T-helper 2 cell treated with Interferon-gamma antibody and Interleukin-4, amounts not matched to agents 5 μg/mL and 100 μg/mL, for 36 hours (primary cell): ENCODE measurements at regions not wholly inside any gene's neighbourhood (a gene's known extent, or its start where the extent isn't known, plus 50 kb on each side); places are given as distances from the start of the nearest gene placed in this dataset.

ENCODE experiments used
- DNase-seq: peaks from one replicate; pipeline ENCODE4 v3.0.0; 2021; ENCODE audit warnings: low spot score
- H3K27ac Mint-ChIP-seq: one replicate; pipeline ENCODE4 v1.8.0; 2021; ENCODE audit warnings: mild to moderate bottlenecking, mixed read lengths
- H3K27me3 Mint-ChIP-seq: one replicate; pipeline ENCODE4 v1.8.0; 2021; ENCODE audit warnings: low read depth, mixed read lengths
- H3K36me3 Mint-ChIP-seq: one replicate; pipeline ENCODE4 v1.8.0; 2021; ENCODE audit warnings: low read depth, mixed read lengths
- H3K4me1 Mint-ChIP-seq: one replicate; pipeline ENCODE4 v1.8.0; 2021; ENCODE audit warnings: low read depth, mixed read lengths
- H3K4me3 Mint-ChIP-seq: one replicate; pipeline ENCODE4 v1.8.0; 2022; ENCODE audit warnings: mild to moderate bottlenecking, moderate library complexity, mixed read lengths
- H3K9me3 Mint-ChIP-seq: one replicate; pipeline ENCODE4 v1.8.0; 2021; ENCODE audit warnings: mixed read lengths

GRCh38 chr2:2410987-2411386 is 79.9 kb upstream of the MYT1L start:
- H3K36me3 Mint-ChIP-seq, result no peaks in the 10 kb centered on the region
- no peak overlapping the region for H3K4me3 Mint-ChIP-seq
- H3K4me1 Mint-ChIP-seq, result no peaks in the 10 kb centered on the region
- no peaks in the 10 kb centered on the region for H3K27me3 Mint-ChIP-seq
- DNase-seq, result no peak
- H3K27ac Mint-ChIP-seq, result no peak overlapping the region
- no peaks in the 10 kb centered on the region for H3K9me3 Mint-ChIP-seq

DNA sequence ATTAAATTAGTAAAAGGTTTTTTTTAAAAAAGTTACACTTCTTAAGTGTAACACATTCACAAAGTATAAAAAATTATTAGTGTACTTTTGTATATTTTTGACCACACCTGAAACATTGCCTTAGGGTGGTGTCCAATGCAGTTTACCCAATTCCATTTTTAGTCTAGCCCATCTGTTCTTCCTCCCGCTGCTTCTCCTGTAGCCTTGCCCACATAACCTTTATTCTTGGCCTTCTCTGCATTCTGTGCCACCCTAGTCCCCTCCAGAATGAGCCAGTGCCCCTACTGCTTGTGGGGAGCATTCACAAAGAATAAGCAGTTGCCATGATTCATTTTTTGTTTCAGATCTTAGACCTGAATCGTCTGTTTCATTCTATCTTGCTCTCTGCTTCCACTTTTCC is 78.4 kb upstream of the MYT1L start:
- DNase-seq, result no peak
- Mint-ChIP-seq H3K4me3 (no peak overlapping the region), H3K27me3 (no peaks in the 10 kb centered on the region), H3K4me1 (no peaks in the 10 kb centered on the region), H3K27ac (no peak overlapping the region), H3K36me3 (no peaks in the 10 kb centered on the region), H3K9me3 (peaks cover 6% of the 10 kb centered on the region)

DNA sequence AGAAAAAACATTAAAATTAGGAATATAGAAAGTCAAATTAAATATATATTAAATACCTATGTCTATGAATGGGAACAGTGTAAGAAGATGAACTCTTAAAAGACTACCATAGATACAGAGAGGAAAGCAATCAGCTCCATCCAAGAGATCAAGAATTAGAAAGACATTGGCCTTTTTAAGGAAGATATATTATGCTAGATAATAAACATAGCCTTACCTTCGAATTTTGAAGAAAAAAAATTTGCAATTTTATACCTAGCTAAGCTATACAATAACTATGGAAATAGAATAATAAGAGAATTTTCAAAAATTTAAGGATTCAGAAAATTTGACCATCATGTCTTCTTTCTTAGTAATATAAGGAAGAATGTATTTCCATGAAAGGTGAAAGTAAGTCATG is 74.7 kb upstream of the MYT1L start:
- no peak overlapping the region for H3K27ac Mint-ChIP-seq
- no peaks in the 10 kb centered on the region for H3K27me3 Mint-ChIP-seq
- no peaks in the 10 kb centered on the region for H3K36me3 Mint-ChIP-seq
- no peak for DNase-seq
- no peak overlapping the region for H3K4me3 Mint-ChIP-seq
- H3K9me3 Mint-ChIP-seq, result peaks cover 6% of the 10 kb centered on the region
- no peaks in the 10 kb centered on the region for H3K4me1 Mint-ChIP-seq

DNA sequence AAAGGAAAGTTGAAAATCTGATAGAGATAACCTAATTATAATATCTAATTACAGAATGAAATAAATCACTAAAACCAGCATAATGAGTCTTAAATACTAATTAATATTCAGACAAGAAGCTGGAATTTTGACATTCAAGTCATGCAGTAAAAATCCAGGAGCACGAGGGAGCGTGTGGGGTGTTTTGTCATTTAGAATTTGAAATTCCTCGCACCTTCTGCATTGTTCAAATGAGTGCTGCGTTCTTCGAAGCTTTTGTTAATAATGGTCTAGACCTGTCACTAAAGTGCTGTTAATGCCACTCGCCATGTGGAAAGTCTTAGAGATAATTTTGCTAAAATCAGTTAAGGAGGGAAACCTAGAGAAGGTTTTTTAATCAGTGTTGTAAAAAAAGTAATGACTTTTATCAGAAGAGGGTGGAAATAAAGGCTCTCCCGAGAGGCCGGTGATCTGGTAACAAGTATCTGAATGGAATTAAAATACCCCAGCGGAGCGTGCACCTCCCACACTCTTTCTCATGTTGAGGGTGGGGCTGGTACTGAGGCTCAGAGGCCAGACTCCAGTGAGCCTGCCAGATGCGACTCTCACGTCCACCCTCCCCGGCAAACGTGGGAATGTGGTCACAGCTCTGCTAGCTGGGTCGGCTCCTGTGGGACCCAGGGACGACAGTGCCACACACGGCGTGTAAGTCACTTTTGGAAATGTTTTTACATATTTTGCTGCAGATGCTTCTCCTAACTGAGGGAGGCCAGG is 69.4 kb upstream of the MYT1L start:
- Mint-ChIP-seq H3K9me3 (peaks cover 5% of the 10 kb centered on the region), H3K36me3 (no peaks in the 10 kb centered on the region), H3K4me1 (no peaks in the 10 kb centered on the region), H3K27ac (no peak overlapping the region), H3K4me3 (no peak overlapping the region), H3K27me3 (no peaks in the 10 kb centered on the region)
- DNase-seq, result no peak

- H3K4me1 Mint-ChIP-seq, result no peaks in the 10 kb centered on the region
- no peak for DNase-seq
- H3K27ac Mint-ChIP-seq, result no peak overlapping the region
- H3K4me3 Mint-ChIP-seq, result no peak overlapping the region
- H3K36me3 Mint-ChIP-seq, result no peaks in the 10 kb centered on the region
- no peaks in the 10 kb centered on the region for H3K9me3 Mint-ChIP-seq
- H3K27me3 Mint-ChIP-seq, result no peaks in the 10 kb centered on the region
Measured at GRCh38 chr2:2399396-2399795, 68.3 kb upstream of the MYT1L start.

GRCh38 chr2:2392332-2392731 is 61.3 kb upstream of the MYT1L start:
- H3K9me3 Mint-ChIP-seq, result peaks cover 6% of the 10 kb centered on the region
- H3K4me3 Mint-ChIP-seq, result no peak overlapping the region
- no peaks in the 10 kb centered on the region for H3K4me1 Mint-ChIP-seq
- no peaks in the 10 kb centered on the region for H3K27me3 Mint-ChIP-seq
- no peaks in the 10 kb centered on the region for H3K36me3 Mint-ChIP-seq
- H3K27ac Mint-ChIP-seq, result no peak overlapping the region
- DNase-seq, result no peak

DNA sequence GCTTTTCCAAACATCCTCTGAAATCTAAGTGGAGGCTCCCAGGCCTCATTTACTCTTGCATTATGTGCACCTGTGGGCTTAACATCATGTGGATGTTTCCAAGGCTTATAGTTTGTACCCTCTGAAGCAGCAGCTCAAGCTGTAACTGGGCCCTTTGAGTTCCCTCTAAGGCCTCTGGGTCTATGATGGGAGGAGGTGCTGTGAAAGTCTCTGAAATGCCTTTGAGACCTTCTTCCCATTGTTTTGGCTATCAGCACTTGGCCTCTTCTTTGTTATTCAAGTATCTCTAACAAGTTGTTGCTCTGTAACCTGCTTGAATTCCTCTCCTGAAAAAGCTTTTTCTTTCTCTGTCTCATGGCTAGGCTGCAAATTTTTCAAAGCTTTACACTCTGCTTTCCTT is 58.1 kb upstream of the MYT1L start:
- Mint-ChIP-seq H3K27ac (no peak overlapping the region), H3K27me3 (no peaks in the 10 kb centered on the region), H3K9me3 (peaks cover 6% of the 10 kb centered on the region), H3K4me1 (no peaks in the 10 kb centered on the region), H3K36me3 (no peaks in the 10 kb centered on the region), H3K4me3 (no peak overlapping the region)
- DNase-seq, result no peak
